Ishikawa (cell line): ENCODE measurements at regions not wholly inside any gene's neighbourhood (a gene's known extent, or its start where the extent isn't known, plus 50 kb on each side); places are given as distances from the start of the nearest gene placed in this dataset.

Experiments used
- CEBPB ChIP-seq: IDR thresholded peaks from 2 replicates; pipeline ENCODE4 v1.6.1; 2012
- CREB1 ChIP-seq: IDR thresholded peaks from 2 replicates; pipeline ENCODE4 v1.6.1; 2012; ENCODE audit warnings: low read depth
- EGR1 ChIP-seq: IDR thresholded peaks from 2 replicates; pipeline ENCODE4 v1.6.1; 2012
- EP300 ChIP-seq: IDR thresholded peaks from 2 replicates; pipeline ENCODE4 v1.6.1; 2012; ENCODE audit warnings: borderline replicate concordance
- FOXM1 ChIP-seq: IDR thresholded peaks from 2 replicates; pipeline ENCODE4 v1.6.1; 2012; ENCODE audit warnings: low read depth, borderline replicate concordance
- NFIC ChIP-seq: IDR thresholded peaks from 2 replicates; pipeline ENCODE4 v1.6.1; 2012
- RAD21 ChIP-seq: IDR thresholded peaks from 2 replicates; pipeline ENCODE4 v1.6.1; 2012; ENCODE audit warnings: low read depth
- TAF1 ChIP-seq: IDR thresholded peaks from 2 replicates; pipeline ENCODE4 v1.6.1; 2012; ENCODE audit warnings: low read depth, mild to moderate bottlenecking
- TCF12 ChIP-seq: IDR thresholded peaks from 2 replicates; pipeline ENCODE4 v1.6.1; 2012; ENCODE audit warnings: low read depth
- TEAD4 ChIP-seq: IDR thresholded peaks from 2 replicates; pipeline ENCODE4 v1.6.1; 2012
- YY1 ChIP-seq: IDR thresholded peaks from 2 replicates; pipeline ENCODE4 v1.6.1; 2012; ENCODE audit warnings: low read depth
- ZBTB7A ChIP-seq: IDR thresholded peaks from 2 replicates; pipeline ENCODE4 v1.6.1; 2012; ENCODE audit warnings: low read depth
- TF ChIP-seq, protein P1 (sequence below): IDR thresholded peaks from 2 replicates; pipeline ENCODE4 v1.6.1; 2012
- TF ChIP-seq, protein P2 (sequence below): IDR thresholded peaks from 2 replicates; pipeline ENCODE4 v1.6.1; 2012
- TF ChIP-seq, protein P3 (sequence below): IDR thresholded peaks from 2 replicates; pipeline ENCODE4 v1.6.1; 2012; ENCODE audit warnings: low read depth, mild to moderate bottlenecking

DNA sequence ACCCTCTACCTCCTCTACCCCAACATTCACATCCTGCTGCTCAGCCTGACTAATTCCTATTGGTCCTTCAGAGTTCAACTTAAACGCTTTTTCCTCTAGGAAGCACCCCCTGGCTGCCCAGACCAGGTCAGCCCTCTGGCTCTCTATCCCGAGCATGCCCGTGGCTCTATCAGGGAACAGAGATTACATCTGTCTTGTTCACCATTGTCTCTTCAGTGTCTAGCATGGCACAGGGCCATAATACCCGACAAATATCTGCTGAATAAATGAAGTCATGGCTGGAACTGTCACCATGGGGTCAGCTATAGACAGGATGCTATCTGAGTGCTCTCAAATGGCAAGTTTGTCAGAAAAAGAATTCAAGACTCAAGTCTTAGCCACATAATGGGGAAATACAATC lies 296.9 kb upstream of the CHRNA7 start:
- no peak for TF ChIP-seq EP300
- TF ChIP-seq, protein P1, sequence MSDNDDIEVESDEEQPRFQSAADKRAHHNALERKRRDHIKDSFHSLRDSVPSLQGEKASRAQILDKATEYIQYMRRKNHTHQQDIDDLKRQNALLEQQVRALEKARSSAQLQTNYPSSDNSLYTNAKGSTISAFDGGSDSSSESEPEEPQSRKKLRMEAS, result no peak
- TF ChIP-seq EGR1, result no peak

DNA sequence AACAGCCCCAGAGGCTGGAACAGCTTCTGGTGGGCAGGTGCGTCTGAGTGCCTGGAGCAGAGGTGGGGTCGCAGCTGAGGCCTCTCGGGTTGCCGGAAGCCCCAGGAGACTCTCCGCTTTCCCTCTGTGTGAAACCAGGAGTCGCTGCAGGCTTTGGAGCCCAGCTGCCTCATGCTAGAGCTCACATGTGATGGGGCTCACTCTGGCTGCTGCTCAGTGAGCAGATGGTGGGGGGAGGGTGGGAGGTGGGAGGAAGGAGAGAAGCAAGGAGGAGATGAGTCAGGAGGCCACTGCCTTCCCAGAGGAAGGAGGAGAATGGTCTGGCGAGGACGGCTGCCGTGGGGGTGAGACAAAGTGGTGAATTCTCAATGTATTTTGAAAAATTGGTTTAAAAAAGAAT lies 290.1 kb upstream of the CHRNA7 start:
- TF ChIP-seq ZBTB7A (no peak), FOXM1 (no peak), EGR1 (no peak), CEBPB (no peak), CREB1 (no peak), TEAD4 (no peak)

DNA sequence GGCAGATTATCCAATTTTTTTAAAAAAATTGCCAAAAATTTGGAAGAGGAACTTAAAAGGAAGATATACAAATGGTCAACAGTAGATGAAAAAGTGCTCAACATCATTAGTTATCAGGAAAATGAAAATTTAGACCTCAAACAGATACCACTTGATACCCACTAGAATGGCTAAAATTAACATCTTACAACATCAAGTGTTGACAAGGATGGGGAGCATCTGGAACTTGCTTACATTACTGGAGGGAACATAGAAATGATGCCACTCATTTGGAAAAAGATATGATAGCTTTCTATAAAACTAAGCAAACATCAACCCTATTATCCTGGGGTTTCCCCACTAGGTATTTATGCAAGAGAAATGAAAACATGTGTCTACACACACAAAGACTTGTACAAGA lies 284.5 kb upstream of the CHRNA7 start:
- TF ChIP-seq CREB1, result no peak
- no peak for TF ChIP-seq RAD21
- TF ChIP-seq, protein P1, result no peak
- no peak for TF ChIP-seq NFIC
- TF ChIP-seq, protein P2, sequence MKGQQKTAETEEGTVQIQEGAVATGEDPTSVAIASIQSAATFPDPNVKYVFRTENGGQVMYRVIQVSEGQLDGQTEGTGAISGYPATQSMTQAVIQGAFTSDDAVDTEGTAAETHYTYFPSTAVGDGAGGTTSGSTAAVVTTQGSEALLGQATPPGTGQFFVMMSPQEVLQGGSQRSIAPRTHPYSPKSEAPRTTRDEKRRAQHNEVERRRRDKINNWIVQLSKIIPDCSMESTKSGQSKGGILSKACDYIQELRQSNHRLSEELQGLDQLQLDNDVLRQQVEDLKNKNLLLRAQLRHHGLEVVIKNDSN, result no peak
- no peak for TF ChIP-seq TAF1
- TF ChIP-seq EP300, result no peak
- no peak for TF ChIP-seq YY1
- TF ChIP-seq TCF12, result no peak
- TF ChIP-seq TEAD4, result no peak
- TF ChIP-seq, protein P3, sequence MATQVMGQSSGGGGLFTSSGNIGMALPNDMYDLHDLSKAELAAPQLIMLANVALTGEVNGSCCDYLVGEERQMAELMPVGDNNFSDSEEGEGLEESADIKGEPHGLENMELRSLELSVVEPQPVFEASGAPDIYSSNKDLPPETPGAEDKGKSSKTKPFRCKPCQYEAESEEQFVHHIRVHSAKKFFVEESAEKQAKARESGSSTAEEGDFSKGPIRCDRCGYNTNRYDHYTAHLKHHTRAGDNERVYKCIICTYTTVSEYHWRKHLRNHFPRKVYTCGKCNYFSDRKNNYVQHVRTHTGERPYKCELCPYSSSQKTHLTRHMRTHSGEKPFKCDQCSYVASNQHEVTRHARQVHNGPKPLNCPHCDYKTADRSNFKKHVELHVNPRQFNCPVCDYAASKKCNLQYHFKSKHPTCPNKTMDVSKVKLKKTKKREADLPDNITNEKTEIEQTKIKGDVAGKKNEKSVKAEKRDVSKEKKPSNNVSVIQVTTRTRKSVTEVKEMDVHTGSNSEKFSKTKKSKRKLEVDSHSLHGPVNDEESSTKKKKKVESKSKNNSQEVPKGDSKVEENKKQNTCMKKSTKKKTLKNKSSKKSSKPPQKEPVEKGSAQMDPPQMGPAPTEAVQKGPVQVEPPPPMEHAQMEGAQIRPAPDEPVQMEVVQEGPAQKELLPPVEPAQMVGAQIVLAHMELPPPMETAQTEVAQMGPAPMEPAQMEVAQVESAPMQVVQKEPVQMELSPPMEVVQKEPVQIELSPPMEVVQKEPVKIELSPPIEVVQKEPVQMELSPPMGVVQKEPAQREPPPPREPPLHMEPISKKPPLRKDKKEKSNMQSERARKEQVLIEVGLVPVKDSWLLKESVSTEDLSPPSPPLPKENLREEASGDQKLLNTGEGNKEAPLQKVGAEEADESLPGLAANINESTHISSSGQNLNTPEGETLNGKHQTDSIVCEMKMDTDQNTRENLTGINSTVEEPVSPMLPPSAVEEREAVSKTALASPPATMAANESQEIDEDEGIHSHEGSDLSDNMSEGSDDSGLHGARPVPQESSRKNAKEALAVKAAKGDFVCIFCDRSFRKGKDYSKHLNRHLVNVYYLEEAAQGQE, result no peak
- TF ChIP-seq EGR1, result no peak
- TF ChIP-seq ZBTB7A, result no peak
- TF ChIP-seq FOXM1, result no peak
- TF ChIP-seq CEBPB, result no peak

DNA sequence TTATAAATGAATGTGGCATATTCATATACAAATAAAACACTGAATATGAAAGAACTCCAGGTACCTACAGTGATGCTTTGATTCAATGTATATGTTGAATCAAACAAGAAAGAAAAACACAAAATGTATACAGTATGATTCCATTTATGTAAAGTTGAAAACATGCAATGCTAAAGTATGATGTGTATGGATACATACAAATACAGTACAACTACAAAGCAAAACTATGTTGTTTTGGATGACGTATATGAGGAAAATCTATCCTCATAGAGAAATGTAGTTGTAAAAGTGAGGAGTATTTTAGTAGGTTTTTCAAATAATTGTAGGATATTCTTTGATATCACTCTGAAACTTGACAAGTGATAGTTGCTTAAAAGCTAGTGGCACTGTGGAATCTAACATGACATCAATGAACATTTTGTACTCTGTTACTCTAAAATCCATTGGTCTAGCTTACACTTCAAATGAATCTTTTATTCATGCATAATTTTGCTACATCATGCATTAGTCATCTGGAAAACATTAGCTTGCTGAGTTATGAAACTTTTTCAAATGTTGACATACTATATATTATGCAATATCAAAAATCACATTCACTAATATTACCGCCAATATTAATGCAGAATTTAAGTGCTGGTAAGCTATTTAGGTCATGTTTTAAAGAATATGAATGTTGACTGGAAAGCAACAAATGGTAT lies 278.1 kb upstream of the CHRNA7 start:
- TF ChIP-seq NFIC (no peak), TAF1 (no peak), FOXM1 (no peak), EP300 (no peak), TCF12 (no peak), CREB1 (no peak), ZBTB7A (no peak), YY1 (no peak), EGR1 (no peak), CEBPB (no peak), RAD21 (no peak)
- TF ChIP-seq, protein P1, result no peak
- TF ChIP-seq, protein P2, result no peak
- TF ChIP-seq, protein P3, result no peak

DNA sequence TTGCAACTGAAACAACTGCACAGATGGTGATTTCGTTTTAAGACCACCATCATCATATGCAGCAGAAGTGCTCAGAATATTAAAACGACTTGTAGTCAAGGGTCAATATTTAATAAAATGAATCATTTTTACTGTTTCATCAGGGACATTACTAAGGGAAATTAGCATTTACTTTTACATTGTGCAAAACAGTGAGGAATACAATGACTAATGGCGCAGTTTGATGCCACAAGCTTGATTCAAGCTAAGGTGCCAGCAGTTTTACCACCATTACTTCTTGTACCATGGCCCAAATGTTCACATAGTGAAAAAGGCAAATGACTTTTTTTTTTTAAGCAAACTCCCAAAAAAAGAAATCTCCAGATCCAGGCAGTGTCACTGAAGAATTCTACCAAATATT lies 277.4 kb upstream of the CHRNA7 start:
- TF ChIP-seq, protein P3, result no peak
- TF ChIP-seq TEAD4 (no peak), EGR1 (no peak), TCF12 (no peak), NFIC (no peak), CREB1 (no peak), YY1 (no peak), CEBPB (no peak), EP300 (no peak), RAD21 (no peak), ZBTB7A (no peak)
- TF ChIP-seq, protein P2, result no peak
- TF ChIP-seq, protein P1, result no peak
